ENCODE measurements at regions not wholly inside any gene's neighbourhood (a gene's known extent, or its start where the extent isn't known, plus 50 kb on each side); places are given as distances from the start of the nearest gene placed in this dataset.

GRCh38 chr9:91483835-91484234, 60.2 kb upstream of the NFIL3 start:
- in situ Hi-C loops (cut with MboI; ENCODE audit: low sequenced_read_pairs in 4 of 4): no loop called here
- TF ChIP-seq, protein P1, sequence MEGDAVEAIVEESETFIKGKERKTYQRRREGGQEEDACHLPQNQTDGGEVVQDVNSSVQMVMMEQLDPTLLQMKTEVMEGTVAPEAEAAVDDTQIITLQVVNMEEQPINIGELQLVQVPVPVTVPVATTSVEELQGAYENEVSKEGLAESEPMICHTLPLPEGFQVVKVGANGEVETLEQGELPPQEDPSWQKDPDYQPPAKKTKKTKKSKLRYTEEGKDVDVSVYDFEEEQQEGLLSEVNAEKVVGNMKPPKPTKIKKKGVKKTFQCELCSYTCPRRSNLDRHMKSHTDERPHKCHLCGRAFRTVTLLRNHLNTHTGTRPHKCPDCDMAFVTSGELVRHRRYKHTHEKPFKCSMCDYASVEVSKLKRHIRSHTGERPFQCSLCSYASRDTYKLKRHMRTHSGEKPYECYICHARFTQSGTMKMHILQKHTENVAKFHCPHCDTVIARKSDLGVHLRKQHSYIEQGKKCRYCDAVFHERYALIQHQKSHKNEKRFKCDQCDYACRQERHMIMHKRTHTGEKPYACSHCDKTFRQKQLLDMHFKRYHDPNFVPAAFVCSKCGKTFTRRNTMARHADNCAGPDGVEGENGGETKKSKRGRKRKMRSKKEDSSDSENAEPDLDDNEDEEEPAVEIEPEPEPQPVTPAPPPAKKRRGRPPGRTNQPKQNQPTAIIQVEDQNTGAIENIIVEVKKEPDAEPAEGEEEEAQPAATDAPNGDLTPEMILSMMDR (IDR thresholded peaks at IDR 0.05 in 4 of 5, conservative IDR thresholded peaks at IDR 0.05 in 1 of 5): no peak
- TF ChIP-seq POLR2A (IDR thresholded peaks at IDR 0.05): no peak
- Histone ChIP-seq H3K9me3 (no peaks in the 10 kb centered on the region), H3K4me3 (peak overlapping the region in 2 of 4 donors; percentile 14 to 16), H3K27me3 (no peaks in the 10 kb centered on the region), H3K27ac (peak overlapping the region; percentile 62 to 76 (median 71)), H3K4me1 (peaks cover 7 to 12% of the 10 kb centered on the region in 2 donors), H3K36me3 (no peaks in the 10 kb centered on the region)
- peak in 1 of 2 donors; percentile 47 for DNase-seq
- intact Hi-C loops (cut with DNase I; ENCODE audit: low total_unique reads): loop anchor here (5.0 kb wide), 1 partner anchor 562 kb away; no protein-coding TSS in a partner anchor
- ATAC-seq: peak in 1 of 2 donors; percentile 49

- Histone ChIP-seq H3K36me3 (no peaks in the 10 kb centered on the region), H3K9me3 (no peaks in the 10 kb centered on the region), H3K27ac (peak overlapping the region; percentile 62 to 76 (median 71)), H3K4me1 (peaks cover 7 to 12% of the 10 kb centered on the region in 2 donors), H3K4me3 (peak overlapping the region in 2 of 4 donors; percentile 14 to 16), H3K27me3 (no peaks in the 10 kb centered on the region)
- TF ChIP-seq, protein P1 (IDR thresholded peaks at IDR 0.05 in 4 of 5, conservative IDR thresholded peaks at IDR 0.05 in 1 of 5): no peak
- TF ChIP-seq POLR2A (IDR thresholded peaks at IDR 0.05): no peak
- ATAC-seq (peak; percentile 79 to 93), DNase-seq (peak in 1 of 2 donors; percentile 56)
- in situ Hi-C loops (cut with MboI; ENCODE audit: low sequenced_read_pairs in 4 of 4): no loop called here
- intact Hi-C loops (cut with DNase I; ENCODE audit: low total_unique reads): loop anchor here (5.0 kb wide), 1 partner anchor 561 kb away; no protein-coding TSS in a partner anchor
Observed at GRCh38 chr9:91483189-91483691, 59.6 kb upstream of the NFIL3 start.

DNA sequence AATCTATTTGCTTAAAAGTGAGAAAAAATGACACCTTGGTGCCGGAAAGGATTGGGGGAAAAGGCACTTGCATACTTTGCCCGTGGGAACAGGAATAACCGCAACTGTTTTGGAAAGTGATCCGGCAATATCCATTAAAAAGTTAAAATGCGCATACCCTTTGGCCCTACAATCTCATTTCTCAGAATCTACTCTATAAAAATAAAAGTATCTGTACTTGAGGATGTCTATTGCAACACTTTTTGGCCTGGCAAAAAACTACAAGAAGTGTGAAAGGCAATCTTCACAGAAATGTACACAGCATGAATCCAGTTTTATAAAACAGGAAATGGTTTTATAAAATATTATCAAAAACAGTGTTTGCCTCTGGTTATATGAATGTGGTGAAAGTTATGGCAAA, 58.3 kb upstream of the NFIL3 start:
- Histone ChIP-seq H3K4me1 (peaks cover 7 to 12% of the 10 kb centered on the region in 2 donors), H3K27me3 (no peaks in the 10 kb centered on the region), H3K4me3 (no peak overlapping the region), H3K9me3 (no peaks in the 10 kb centered on the region), H3K27ac (no peak overlapping the region), H3K36me3 (no peaks in the 10 kb centered on the region)
- intact Hi-C loops (cut with DNase I; ENCODE audit: low total_unique reads): loop anchor here (5.0 kb wide), 1 partner anchor 560 kb away; no protein-coding TSS in a partner anchor
- in situ Hi-C loops (cut with MboI; ENCODE audit: low sequenced_read_pairs in 4 of 4): no loop called here
- TF ChIP-seq, protein P1 (IDR thresholded peaks at IDR 0.05 in 4 of 5, conservative IDR thresholded peaks at IDR 0.05 in 1 of 5): no peak
- no peak for TF ChIP-seq POLR2A (IDR thresholded peaks at IDR 0.05)
- no peak for ATAC-seq
- no peak for DNase-seq

GRCh38 chr9:91477106-91477505, 53.5 kb upstream of the NFIL3 start:
- Histone ChIP-seq H3K4me1 (no peaks in the 10 kb centered on the region), H3K27ac (no peak overlapping the region), H3K4me3 (no peak overlapping the region), H3K27me3 (no peaks in the 10 kb centered on the region), H3K36me3 (no peaks in the 10 kb centered on the region), H3K9me3 (no peaks in the 10 kb centered on the region)
- DNase-seq (no peak), ATAC-seq (no peak)
- in situ Hi-C loops (cut with MboI; ENCODE audit: low sequenced_read_pairs in 4 of 4): no loop called here
- intact Hi-C loops (cut with DNase I; ENCODE audit: low total_unique reads): no loop called here
- no peak for TF ChIP-seq POLR2A (IDR thresholded peaks at IDR 0.05)
- TF ChIP-seq, protein P1 (IDR thresholded peaks at IDR 0.05 in 4 of 5, conservative IDR thresholded peaks at IDR 0.05 in 1 of 5): no peak

DNA sequence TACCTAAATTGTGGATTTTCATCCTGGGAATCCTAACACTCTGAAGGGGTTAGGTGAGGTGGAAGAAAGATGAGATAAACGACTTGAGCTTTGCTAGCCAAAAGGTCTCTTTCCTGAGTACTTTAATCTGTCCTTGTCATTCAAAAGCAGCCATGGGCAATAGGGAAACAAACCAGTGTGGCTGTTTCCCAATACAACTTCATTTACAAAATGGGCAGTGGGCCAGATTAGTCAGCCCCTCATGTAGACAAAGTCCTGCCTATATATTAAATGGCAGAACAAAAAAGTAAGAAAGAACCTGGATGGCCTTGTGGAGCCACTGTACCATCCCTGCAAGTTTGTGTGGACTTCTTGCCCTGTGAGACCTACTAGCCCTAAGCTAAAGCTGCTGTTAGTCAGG, 51.0 kb upstream of the NFIL3 start:
- in situ Hi-C loops (cut with MboI; ENCODE audit: low sequenced_read_pairs in 4 of 4): no loop called here
- no peaks in the 10 kb centered on the region for H3K4me1 ChIP-seq
- no peaks in the 10 kb centered on the region for H3K27me3 ChIP-seq
- no peaks in the 10 kb centered on the region for H3K9me3 ChIP-seq
- DNase-seq (no peak), ATAC-seq (no peak)
- intact Hi-C loops (cut with DNase I; ENCODE audit: low total_unique reads): no loop called here
- H3K36me3 ChIP-seq: no peaks in the 10 kb centered on the region
- TF ChIP-seq POLR2A (IDR thresholded peaks at IDR 0.05): no peak
- TF ChIP-seq, protein P1 (IDR thresholded peaks at IDR 0.05 in 4 of 5, conservative IDR thresholded peaks at IDR 0.05 in 1 of 5): no peak
- H3K4me3 ChIP-seq: no peak overlapping the region
- H3K27ac ChIP-seq: no peak overlapping the region
